ENCODE measurements at regions not wholly inside any gene's neighbourhood (a gene's known extent, or its start where the extent isn't known, plus 50 kb on each side); places are given as distances from the start of the nearest gene placed in this dataset.

DNA sequence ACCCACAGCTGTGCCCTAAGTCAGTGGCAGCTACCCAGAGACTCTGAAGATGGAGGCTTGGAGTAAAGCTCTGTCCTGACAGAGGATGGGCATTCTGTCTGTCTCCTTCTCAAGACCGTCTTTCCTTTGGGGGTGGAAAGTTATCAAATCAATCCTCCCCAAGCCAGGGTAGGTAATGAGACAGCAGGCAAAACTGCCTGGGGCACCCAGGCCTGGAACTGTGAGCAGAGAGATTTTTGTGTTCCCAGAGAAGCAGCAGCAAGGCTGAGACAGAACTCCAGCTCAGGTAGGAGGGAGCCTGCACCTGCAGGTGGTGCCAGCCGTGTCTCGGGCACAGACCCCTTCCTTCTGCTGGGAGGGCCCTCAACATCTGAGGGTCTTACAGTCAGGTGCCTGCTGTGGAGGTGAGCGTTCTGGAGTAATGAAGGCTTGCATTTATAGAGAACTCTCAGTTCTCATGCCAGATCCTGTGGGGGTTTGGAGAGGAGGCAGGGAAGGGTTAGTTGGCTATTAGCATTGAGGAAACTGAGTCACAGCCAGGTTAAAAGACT, 95.6 kb downstream of the RIPK4 start:
- no peak for DNase-seq (ENCODE audit: low spot score)

DNA sequence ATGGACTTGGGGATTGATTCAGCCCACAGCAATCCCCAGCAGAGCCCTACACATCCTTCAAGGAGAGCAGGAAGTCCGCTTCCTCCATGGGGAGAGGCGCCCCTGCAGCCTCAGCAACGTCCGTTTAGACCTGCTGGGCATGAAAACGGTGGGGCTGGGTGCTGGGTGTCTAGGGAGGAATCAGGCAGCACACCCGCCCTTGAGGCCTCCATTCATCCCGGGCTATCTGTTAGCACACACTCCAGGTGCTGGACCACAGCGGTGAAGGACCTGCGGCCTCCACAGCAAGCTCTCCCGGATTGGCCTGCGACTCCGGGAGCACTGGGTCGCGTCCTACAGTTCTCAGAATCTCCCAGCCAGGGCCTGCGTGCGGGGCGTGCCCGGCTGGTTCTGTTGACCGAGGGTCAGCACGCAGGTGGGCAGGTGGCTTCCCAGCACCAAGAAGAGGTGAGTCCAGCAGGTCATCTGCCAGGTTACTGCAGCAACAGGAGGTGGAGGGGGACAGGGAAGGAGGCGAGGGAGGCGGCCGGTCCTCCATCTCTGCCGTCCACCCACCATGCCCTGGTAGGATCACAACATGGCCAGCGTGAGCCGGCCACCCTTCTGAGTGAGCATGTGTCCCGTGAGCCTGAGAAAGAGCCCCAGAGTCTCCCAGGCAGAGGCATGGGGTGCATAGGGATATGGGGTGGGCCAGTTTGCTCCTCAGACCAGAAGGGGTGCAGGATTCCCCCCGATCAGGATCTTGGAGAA, 96.6 kb downstream of the RIPK4 start:
- DNase-seq (ENCODE audit: low spot score), result no peak

- no peak for DNase-seq (ENCODE audit: low spot score)
These were observed 97.4 kb downstream of the RIPK4 start for GRCh38 chr21:41669533-41669830.

DNA sequence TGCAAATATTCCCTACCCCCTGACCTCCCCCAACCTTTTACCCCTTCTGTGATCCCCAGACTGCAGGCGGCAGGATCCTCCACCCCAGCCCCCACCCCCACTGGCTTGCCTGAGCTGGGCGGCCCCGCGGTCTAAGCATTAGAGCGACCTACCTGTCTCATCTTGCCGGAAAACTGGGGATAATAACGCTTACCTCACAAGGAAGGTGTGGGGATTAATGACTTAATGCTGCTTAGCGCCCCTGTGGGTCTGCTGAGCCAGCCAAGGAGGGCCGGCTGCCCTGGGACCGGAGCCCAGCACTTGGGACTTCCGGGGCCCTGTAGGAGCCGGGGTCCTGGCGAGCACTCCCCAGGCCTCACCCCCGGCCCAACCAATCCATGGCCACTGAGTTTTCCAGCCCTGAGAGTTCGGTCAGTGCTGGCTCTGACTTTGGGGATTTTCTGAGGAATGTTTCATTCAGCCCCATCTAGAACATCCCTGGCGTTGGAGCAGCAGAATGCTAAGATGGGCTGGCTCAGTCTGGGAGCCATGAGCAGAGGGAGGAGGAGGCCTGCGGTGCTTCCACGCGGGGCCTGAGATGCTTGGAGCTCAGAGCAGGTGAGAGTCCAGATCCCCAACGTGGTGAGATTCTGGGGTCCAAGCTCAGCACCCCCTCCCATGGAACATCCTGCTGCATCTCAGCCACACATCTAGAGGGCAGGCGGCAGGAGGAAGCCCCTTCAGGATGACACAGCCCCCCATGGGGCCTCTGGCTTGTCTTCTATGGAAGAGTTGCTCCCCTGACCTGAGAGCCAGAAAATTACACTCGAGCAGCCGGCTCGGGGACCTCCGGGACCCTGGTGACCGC, 97.9 kb downstream of the RIPK4 start:
- DNase-seq (ENCODE audit: low spot score), result no peak

GRCh38 chr21:41668051-41668541, 98.8 kb downstream of the RIPK4 start:
- no peak for DNase-seq (ENCODE audit: low spot score)

DNA sequence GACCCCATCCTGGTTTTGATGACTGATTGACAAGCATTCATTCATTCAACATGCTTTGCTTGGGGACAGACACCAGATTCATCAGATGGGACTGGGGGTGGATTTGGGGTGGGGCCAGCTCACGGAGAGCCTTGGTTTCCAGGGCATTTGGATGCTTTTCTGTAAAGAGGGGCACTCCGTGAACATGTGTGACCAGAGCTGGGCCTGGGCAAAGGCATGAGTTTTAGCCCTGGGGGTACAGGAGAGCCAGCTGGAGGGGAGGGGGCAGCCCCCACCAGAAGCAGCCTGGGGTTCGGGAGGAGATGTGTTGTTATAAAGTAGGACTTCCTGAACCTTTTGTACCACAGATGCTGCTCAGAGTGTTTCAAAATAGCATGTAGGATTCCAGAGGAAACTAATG, 99.7 kb downstream of the RIPK4 start:
- DNase-seq (ENCODE audit: low spot score), result no peak

DNA sequence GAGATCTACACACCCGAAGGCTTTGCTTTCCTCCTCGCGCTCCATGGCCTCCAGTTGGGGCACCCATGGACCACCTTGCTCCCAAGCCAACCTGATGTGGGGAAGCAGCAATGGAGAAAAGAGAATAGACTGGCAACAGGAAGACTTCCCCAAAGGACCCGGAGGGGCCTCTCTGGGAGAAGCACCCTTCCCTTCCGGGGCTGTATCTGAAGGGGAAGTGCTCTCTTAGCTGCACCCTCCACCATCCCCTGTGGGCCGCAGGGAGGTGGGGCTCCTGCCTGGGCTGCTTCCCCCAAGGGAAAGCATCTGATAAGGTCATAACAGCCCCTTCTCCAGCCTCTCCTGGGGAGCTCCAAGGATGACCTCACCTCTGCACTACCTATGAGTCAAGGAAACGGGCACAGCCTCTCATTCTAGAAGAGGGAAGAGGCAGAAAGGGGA, 100.2 kb downstream of the RIPK4 start:
- no peak for DNase-seq (ENCODE audit: low spot score)

DNA sequence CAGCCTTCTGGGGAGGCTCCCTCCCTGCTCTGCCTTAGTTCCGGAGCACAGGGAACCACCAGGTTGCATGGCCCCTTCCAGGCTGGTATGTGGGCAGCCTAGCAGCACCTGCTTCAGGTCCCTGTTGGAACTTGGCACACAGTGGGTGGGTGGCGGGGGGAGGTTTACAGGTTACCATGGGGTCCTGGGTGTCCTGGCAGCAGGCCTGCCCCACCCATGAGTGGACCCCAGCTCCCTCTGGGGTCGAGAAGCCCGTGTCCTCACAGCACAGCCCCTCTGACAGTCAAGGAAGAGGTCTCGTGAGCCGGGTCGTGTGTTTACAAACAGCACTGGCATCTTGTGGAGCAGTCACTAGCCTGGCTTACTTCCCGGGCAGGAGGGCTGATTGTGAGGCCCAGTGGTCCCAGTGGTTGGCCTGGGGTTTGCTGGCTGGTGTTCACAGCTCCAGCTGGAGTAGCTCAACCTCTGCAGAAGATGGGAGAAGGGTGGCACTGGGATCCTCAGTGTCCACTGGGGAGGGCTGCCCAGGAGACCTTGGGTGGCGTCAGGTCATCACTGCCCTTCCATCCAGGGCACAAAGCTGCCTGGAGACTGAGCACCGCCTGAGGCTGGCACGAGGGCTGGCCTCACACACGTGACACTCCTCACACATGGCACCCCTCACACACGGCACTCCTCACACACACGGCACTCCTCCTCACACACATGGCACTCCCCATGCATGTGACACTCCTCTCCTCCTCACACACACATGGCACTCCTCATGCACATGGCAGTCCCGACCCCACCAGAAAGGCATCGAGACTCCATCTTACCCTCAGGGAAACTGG, 100.9 kb downstream of the RIPK4 start:
- DNase-seq (ENCODE audit: low spot score), result no peak

- DNase-seq (ENCODE audit: low spot score), result peak; percentile 74
These were observed 101.7 kb downstream of the RIPK4 start for GRCh38 chr21:41664881-41665765.

DNA sequence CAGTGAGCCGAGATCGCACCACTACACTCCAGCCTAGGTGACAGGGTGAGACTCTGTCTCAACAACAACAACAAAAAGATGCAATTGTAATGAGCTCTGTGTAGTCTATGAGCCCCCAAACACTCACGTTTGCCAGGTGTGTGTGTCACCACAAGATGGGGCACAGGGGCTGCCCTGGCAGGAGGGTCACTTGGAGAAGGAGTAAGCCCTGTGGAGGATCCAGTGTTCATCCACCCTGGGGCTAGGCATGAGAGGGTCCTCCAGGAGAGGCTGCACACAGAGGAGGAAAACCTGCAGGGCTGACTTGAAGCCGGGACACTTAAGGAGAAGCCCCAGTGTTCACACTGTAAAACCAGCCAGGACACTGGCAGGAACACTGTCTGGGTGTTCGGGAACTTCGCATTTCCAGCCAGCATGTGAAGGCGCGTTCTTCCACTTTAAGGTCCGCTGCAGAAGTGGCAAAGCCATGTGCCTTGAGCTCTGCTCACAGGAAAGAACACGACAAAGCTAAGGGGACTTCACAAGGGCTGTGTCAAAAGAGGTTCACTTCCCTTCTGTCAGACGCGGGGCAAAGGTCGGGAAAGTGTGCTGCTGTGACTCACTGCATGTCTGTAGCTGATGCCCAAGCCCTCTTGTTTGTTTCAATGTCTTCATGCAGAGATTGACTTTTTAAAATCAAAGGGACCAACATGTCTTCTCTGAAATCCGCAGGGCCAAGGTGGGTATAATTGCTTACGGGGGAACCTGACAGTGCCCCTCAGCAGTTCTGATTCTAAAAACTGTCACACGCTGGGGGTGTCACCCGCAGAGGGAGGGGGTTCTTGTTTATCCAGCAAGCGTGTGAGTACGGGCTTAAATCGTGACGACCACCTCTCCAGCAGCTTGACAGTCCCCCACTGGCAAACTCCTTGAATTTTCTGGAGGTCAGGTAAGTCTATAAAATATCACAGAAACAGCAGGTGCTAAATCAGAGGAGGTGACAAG, 102.8 kb downstream of the RIPK4 start:
- no peak for DNase-seq (ENCODE audit: low spot score)

DNA sequence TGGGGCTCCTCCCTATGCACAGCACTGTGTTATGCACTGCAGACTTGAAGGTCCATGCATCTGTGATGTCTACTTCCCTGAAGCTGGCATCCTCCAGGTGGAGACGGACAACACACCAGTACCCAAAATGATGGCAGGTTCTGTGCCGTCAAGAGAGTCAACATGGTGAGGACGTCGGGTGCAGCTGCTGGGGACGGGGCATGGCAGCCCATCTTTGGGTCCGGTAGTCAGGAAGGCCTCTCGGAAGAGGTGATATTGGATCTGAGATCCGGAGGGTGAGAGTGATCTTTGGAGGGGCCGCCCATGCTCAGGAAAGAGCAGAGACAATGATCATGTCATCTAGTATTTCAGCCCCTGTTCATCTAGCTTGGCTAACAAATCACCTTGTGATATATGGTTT, 104.1 kb downstream of the RIPK4 start:
- DNase-seq (ENCODE audit: low spot score), result no peak

DNA sequence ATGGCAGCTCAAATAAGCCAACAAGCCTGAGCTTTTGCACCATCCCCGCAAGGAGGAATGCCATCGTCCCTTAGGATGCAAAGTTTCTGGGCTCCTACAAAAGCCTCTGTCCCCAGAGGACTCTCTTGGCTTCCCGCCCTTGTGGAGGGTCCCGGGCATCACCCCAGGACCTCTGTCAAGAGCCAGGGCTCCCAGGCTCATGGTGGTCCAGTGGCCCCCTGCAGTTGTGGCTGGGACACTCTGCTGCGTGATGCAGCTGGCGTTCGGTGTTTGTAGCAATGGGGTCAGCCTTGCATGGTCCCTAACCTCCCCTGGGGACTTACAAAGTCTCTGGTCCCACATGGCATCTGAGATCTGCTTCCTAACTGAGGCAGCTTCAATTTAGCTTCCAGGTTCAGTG, 104.7 kb downstream of the RIPK4 start:
- no peak for DNase-seq (ENCODE audit: low spot score)

GRCh38 chr21:41660748-41661147, 106.1 kb downstream of the RIPK4 start:
- DNase-seq (ENCODE audit: low spot score), result no peak

- DNase-seq (ENCODE audit: low spot score), result no peak
These were observed 106.9 kb downstream of the RIPK4 start for GRCh38 chr21:41659791-41660560.

DNA sequence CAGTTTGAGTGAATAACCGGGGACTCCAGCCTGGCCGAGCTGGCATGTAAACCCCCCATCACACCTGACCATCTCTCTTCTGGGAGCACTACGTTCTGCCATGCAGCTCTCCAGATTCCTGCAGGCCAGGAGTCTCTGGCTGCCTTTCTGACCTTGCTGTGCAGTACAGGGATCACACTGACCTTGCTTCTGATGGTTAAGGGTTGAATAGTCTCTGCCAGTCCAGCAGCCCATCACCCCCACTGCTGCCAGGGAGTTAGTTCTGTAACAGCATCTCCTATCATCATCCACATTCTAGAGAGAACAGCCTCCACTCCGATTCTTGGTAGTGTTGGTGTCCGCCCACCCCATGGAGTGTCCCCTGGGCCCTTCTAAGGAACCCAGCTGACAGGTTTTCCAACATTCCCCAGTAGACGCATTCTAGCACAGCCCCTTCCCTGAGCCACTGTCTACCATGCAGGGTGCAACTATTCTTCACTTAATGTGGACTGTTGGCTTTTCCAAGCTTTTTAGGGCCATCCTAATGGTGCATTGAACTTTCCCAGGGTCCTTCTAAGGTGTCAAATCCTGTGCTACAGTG, 109.8 kb downstream of the RIPK4 start:
- DNase-seq (ENCODE audit: low spot score), result no peak

DNA sequence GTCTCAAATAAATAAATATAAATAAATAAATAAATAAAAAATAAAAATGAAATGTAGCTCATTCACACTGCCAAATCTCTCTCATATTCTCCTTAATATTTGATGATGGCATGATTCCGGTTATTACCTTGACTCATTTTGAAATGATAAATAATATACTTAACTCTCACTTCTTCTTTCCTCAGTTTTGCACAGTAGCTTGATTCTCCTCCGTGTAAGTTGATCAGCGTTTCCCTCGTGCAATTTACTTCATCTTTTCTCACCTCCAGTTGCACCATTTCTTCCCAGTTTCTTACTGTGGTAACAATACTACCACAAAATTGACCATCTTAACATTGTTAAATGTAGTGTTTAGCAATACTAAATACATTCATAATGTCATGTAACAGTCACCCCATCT, 111.6 kb downstream of the RIPK4 start:
- no peak for DNase-seq (ENCODE audit: low spot score)

DNA sequence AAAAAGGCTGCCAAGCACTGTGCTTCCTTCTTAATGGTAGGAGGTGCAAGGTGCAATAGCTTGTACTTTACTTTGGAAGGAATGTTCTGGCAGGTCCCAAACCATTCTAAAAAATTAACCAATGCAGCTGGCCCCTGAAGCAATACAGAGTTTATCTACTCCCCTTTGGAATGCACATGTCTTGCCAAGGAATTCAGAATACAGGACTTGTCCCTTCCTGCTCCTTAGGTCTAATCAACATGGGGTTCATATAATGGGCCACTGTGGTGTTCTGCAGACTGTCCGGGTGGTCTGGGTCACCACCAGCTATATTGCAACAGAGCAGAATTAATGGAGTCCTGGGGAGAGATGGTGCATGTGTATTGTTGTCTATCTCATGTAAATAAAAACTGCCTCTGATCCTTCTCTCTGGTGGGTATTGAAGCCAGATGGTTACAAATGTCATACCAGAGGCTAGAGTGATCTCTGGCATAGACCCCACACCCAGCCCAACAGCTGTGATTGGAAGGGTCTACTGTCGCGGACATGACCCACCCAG, 112.8 kb downstream of the RIPK4 start:
- DNase-seq (ENCODE audit: low spot score), result peak; percentile 87

DNA sequence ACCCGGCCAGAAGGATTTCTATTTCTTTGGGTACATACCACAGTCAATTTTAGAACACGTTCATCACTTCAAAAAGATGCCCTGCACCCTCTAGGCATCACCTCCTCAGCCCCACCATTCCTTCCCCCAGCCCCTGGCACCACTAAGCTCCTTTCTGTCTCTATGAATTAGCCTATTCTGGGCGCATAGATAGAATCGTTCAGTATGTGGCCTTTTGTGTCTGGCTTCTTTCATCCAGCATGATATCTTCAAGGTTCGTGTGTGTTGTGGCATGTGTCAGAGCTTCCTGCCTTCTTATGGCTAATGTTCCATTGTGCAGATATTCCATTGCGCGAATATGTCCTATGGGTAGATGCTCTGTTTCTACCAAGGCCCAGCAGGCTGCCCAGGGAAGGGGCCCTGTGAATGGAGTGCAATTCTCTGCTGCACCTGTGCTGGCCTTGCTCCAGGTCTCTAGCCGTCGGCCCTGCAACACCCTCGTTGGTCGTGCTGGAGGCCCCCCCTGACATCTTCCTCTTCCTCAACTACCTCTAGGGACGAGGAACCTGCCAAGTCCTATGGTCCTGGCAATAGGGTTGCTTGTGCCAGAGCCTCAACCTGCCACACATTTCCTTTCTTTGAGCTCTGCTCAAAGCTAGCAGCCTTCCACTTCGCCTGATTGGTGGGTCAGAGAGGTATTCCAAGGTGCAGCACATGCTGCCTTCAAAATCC, 113.5 kb downstream of the RIPK4 start:
- DNase-seq (ENCODE audit: low spot score), result no peak
